ENCODE measurements at regions not wholly inside any gene's neighbourhood (a gene's known extent, or its start where the extent isn't known, plus 50 kb on each side); places are given as distances from the start of the nearest gene placed in this dataset.

DNA sequence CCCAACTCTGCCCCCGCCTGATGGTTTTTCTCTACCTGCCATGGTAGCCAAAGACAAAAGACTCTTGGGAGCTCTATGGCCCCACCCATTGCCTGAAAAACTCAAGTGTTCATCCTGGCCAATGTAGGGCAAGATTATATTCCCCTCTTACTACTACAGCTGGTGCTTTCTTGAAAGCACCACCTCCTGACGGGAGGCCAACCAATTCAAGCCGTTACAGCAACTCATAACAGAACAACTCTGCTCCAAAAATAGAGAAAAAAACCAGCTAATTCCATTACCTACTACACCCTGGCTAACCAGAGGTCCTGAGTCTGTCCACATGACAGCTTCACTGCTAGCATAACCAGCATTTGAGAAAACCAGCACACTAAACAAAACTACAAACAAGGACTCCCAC, 127.5 kb upstream of the GAREM1 start:
- peaks cover 3% of the 10 kb centered on the region for H3K27me3 Mint-ChIP-seq (ENCODE audit: low read depth)
- peaks cover 11% of the 10 kb centered on the region for H3K9me3 Mint-ChIP-seq
- H3K27ac Mint-ChIP-seq: no peak overlapping the region
- no peak overlapping the region for H3K4me3 Mint-ChIP-seq
- H3K36me3 Mint-ChIP-seq: no peaks in the 10 kb centered on the region
- no peak for DNase-seq (ENCODE audit: low spot score in 2 of 2, unreplicated experiment in 2 of 2)
- TF ChIP-seq, protein P1, sequence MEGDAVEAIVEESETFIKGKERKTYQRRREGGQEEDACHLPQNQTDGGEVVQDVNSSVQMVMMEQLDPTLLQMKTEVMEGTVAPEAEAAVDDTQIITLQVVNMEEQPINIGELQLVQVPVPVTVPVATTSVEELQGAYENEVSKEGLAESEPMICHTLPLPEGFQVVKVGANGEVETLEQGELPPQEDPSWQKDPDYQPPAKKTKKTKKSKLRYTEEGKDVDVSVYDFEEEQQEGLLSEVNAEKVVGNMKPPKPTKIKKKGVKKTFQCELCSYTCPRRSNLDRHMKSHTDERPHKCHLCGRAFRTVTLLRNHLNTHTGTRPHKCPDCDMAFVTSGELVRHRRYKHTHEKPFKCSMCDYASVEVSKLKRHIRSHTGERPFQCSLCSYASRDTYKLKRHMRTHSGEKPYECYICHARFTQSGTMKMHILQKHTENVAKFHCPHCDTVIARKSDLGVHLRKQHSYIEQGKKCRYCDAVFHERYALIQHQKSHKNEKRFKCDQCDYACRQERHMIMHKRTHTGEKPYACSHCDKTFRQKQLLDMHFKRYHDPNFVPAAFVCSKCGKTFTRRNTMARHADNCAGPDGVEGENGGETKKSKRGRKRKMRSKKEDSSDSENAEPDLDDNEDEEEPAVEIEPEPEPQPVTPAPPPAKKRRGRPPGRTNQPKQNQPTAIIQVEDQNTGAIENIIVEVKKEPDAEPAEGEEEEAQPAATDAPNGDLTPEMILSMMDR (IDR thresholded peaks at IDR 0.05; ENCODE audit: unreplicated experiment): no peak
- no peaks in the 10 kb centered on the region for H3K4me1 Mint-ChIP-seq

DNA sequence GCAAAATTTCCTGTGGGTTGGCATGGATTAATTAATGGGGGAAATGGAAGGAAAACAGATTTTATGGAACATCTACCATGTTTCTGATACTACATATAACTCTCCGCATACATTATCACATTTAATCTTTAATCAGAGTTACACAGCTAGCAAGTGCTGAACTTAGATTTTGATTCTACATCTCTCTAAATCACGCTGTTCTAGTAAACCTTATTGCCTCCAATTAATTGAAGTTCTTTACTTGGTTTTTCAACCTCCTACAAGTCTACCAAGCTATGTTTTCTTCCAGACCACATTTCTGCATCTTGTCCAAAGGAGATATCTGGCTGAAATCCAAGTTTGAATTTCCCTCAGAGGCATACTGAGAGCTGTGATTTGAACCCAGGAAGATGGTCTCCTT, 125.8 kb upstream of the GAREM1 start:
- no peaks in the 10 kb centered on the region for H3K4me1 Mint-ChIP-seq
- no peak overlapping the region for H3K4me3 Mint-ChIP-seq
- H3K27me3 Mint-ChIP-seq (ENCODE audit: low read depth): peaks cover 3% of the 10 kb centered on the region
- no peak for DNase-seq (ENCODE audit: low spot score in 2 of 2, unreplicated experiment in 2 of 2)
- H3K27ac Mint-ChIP-seq: no peak overlapping the region
- H3K36me3 Mint-ChIP-seq: no peaks in the 10 kb centered on the region
- TF ChIP-seq, protein P1 (IDR thresholded peaks at IDR 0.05; ENCODE audit: unreplicated experiment): no peak
- H3K9me3 Mint-ChIP-seq: peaks cover 11% of the 10 kb centered on the region

DNA sequence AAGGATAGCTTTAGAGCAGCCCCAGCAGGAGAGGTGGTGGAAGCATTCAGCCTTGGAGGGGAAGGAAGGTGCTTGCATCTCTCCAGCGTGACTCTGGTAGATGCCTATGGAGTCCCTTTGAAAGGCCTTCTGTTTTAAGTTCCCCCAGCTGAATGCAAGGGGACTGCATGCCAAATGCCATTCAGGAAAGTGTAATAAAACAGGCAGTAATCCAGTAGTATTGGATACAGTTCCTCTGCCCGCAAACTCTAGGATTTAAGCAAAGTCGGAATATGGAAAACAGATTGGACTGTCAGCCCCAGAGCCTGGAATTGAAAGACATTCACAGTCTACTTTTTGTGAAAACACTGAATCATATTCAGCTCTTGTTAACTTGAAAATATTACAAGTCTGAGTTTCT, 125.2 kb upstream of the GAREM1 start:
- H3K4me3 Mint-ChIP-seq: no peak overlapping the region
- peaks cover 11% of the 10 kb centered on the region for H3K9me3 Mint-ChIP-seq
- H3K27ac Mint-ChIP-seq: no peak overlapping the region
- no peaks in the 10 kb centered on the region for H3K36me3 Mint-ChIP-seq
- no peak for DNase-seq (ENCODE audit: low spot score in 2 of 2, unreplicated experiment in 2 of 2)
- TF ChIP-seq, protein P1 (IDR thresholded peaks at IDR 0.05; ENCODE audit: unreplicated experiment): no peak
- H3K27me3 Mint-ChIP-seq (ENCODE audit: low read depth): peaks cover 3% of the 10 kb centered on the region
- H3K4me1 Mint-ChIP-seq: no peaks in the 10 kb centered on the region

DNA sequence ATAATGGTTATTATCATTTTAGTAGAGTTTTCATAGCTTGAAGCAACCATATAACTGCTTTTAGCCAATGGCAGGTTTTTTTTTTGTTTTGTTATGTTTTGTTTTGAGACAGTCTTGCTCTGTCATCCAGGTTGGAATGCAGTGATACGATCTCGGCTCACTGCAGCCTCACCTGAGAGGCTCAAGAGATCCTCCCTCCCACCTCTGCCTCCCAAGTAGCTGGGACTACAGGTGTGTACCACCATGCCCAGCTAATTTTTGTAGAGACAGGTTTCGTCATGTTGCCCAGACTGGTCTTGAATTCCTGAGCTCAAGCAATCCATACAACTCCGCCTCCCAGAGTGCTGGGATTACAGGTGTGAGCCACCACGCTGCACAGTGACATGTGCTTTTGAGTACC, 117.5 kb upstream of the GAREM1 start:
- no peak overlapping the region for H3K4me3 Mint-ChIP-seq
- DNase-seq (ENCODE audit: low spot score in 2 of 2, unreplicated experiment in 2 of 2): no peak
- TF ChIP-seq, protein P1 (IDR thresholded peaks at IDR 0.05; ENCODE audit: unreplicated experiment): no peak
- peaks cover 17% of the 10 kb centered on the region for H3K9me3 Mint-ChIP-seq
- peaks cover 9% of the 10 kb centered on the region for H3K4me1 Mint-ChIP-seq
- no peak overlapping the region for H3K27ac Mint-ChIP-seq
- no peaks in the 10 kb centered on the region for H3K27me3 Mint-ChIP-seq (ENCODE audit: low read depth)
- peaks cover 1% of the 10 kb centered on the region for H3K36me3 Mint-ChIP-seq

DNA sequence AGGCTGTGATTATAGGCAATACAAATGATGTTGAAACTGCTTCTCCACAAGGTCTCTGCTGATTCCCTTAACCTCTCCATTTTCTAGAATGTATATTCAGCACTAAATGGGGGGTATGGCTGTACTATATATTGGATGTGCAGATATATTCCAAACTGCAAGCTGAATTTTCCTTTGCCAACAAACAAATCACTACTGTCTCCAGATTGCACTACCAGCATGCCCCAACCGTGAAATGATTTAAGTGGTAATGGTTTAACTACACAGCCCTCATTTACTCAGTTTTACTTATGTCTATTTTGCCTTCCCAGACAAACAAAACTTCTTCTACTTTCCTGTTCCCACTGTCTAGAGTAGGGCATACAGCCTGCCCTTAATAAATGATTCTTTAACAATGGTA, 112.7 kb upstream of the GAREM1 start:
- DNase-seq (ENCODE audit: low spot score in 2 of 2, unreplicated experiment in 2 of 2): no peak
- TF ChIP-seq, protein P1 (IDR thresholded peaks at IDR 0.05; ENCODE audit: unreplicated experiment): no peak
- Mint-ChIP-seq H3K4me1 (peaks cover 12% of the 10 kb centered on the region), H3K9me3 (peaks cover 10% of the 10 kb centered on the region), H3K27ac (no peak overlapping the region), H3K36me3 (peaks cover 1% of the 10 kb centered on the region), H3K27me3 (ENCODE audit: low read depth) (no peaks in the 10 kb centered on the region), H3K4me3 (no peak overlapping the region)

DNA sequence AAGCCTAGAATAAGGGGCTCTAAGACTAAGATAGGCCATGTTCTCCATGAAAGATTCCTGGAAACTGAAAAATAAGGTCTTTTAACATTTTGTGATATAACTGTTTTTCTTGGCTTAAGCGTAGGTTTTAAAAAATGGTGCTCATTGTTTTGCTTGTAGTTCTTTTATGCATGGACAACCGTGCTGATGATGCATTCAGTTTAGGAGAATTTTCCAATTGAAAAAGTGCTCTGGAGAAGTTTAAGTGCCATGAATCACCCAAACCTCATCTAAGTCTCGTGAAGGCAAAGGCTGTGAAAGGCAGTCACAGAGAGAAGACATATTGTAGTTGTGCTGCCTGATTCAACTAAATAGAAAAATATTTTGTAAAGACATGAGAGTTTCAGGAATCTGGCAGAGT, 111.8 kb upstream of the GAREM1 start:
- TF ChIP-seq, protein P1 (IDR thresholded peaks at IDR 0.05; ENCODE audit: unreplicated experiment): no peak
- Mint-ChIP-seq H3K27me3 (ENCODE audit: low read depth) (no peaks in the 10 kb centered on the region), H3K4me3 (no peak overlapping the region), H3K27ac (no peak overlapping the region), H3K4me1 (peaks cover 12% of the 10 kb centered on the region), H3K9me3 (peaks cover 10% of the 10 kb centered on the region), H3K36me3 (peaks cover 1% of the 10 kb centered on the region)
- DNase-seq (ENCODE audit: low spot score in 2 of 2, unreplicated experiment in 2 of 2): no peak

Measured in mesothelial cell of epicardium (in vitro differentiated cells).